GM18909 (cell line): ENCODE measurements at regions not wholly inside any gene's neighbourhood (a gene's known extent, or its start where the extent isn't known, plus 50 kb on each side); places are given as distances from the start of the nearest gene placed in this dataset.
"Not testable (repeated sequence)": the region's sequence is repeated elsewhere in the genome, so short reads cannot be mapped to it uniquely, and the experiment has no call there.

ENCODE experiments used
- ATAC-seq: cut with Tn5 transposase; IDR thresholded peaks from one replicate; pipeline ENCODE4 v1.9.1; 2021; ENCODE audit warnings: mild to moderate bottlenecking; ENCODE audit not compliant: unreplicated experiment, poor library complexity

- ATAC-seq = no peak
Observed at GRCh38 chr10:130961506-130962239, 349.8 kb downstream of the TCERG1L start.

- ATAC-seq = no peak
Observed at GRCh38 chr10:130962240-130963051, 349.1 kb downstream of the TCERG1L start.

GRCh38 chr10:130963052-130963393, 348.5 kb downstream of the TCERG1L start:
- ATAC-seq = no peak

- ATAC-seq = no peak
Observed at GRCh38 chr10:130963786-130964522, 347.6 kb downstream of the TCERG1L start.

GRCh38 chr10:130964771-130965170, 346.8 kb downstream of the TCERG1L start:
- no peak for ATAC-seq

- no peak for ATAC-seq
Observed at GRCh38 chr10:130967161-130967560, 344.4 kb downstream of the TCERG1L start.

GRCh38 chr10:130967784-130968183, 343.7 kb downstream of the TCERG1L start:
- ATAC-seq = no peak

GRCh38 chr10:130968511-130968910, 343.0 kb downstream of the TCERG1L start:
- no peak for ATAC-seq

GRCh38 chr10:130968964-130969363, 342.6 kb downstream of the TCERG1L start:
- ATAC-seq = no peak

GRCh38 chr10:130969700-130970099, 341.8 kb downstream of the TCERG1L start:
- no peak for ATAC-seq

- ATAC-seq = no peak
Observed at GRCh38 chr10:130970341-130971122, 341.0 kb downstream of the TCERG1L start.

- ATAC-seq = no peak
Observed at GRCh38 chr10:130971123-130971435, 340.4 kb downstream of the TCERG1L start.

GRCh38 chr10:130973127-130973839, 338.2 kb downstream of the TCERG1L start:
- no peak for ATAC-seq

- ATAC-seq = no peak
Observed at GRCh38 chr10:130974166-130974565, 337.4 kb downstream of the TCERG1L start.

GRCh38 chr10:130975351-130975750, 336.2 kb downstream of the TCERG1L start:
- not testable (repeated sequence) for ATAC-seq

- ATAC-seq = no peak
Observed at GRCh38 chr10:130982802-130983201, 328.7 kb downstream of the TCERG1L start.

- no peak for ATAC-seq
Observed at GRCh38 chr10:130983749-130984148, 327.8 kb downstream of the TCERG1L start.

- ATAC-seq = no peak
Observed at GRCh38 chr10:130984686-130985085, 326.8 kb downstream of the TCERG1L start.

GRCh38 chr10:130985158-130985753, 326.3 kb downstream of the TCERG1L start:
- ATAC-seq = no peak
